ENCODE measurements at regions not wholly inside any gene's neighbourhood (a gene's known extent, or its start where the extent isn't known, plus 50 kb on each side); places are given as distances from the start of the nearest gene placed in this dataset.
A peak's percentile ranks its signal among the peaks of the same experiment; 100 is the strongest.
"Not testable (repeated sequence)": the region's sequence is repeated elsewhere in the genome, so short reads cannot be mapped to it uniquely, and the experiment has no call there.

DNA sequence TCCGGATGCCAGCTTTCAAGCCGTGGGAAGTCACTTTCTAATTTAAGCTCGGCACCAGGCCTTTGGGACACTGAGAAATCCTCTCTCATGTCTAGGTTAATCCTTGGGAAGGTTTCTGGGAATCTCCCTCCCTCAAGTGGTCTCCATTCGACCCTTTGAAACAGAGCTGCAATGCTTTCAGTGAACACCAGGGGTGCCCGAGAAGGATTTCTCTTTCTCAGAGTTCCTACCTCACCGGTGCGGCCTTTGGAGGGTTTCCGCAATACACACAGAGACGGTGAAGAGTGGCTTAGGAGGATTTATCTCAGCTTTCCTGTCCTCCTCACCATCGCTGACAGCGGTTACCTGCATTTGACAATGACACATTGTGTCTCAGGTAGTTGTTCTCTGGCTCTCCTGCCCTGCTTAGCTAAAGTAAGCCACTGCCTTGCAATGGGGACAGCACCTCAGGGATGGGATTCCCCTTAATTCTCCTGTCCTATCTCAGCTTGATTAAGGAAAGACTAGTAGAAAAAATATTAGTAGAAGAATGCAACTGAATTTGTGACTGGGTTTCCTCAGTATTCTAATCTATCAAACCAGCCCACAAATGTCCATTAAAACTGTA lies 180.6 kb downstream of the GABRG2 start:
- no peak overlapping the region for H3K27ac ChIP-seq (ENCODE audit: low read depth, low read length)
- no peaks in the 10 kb centered on the region for H3K4me1 ChIP-seq (ENCODE audit: control insufficient read depth, insufficient read depth, low read length)
- no peak for DNase-seq (ENCODE audit: low read depth in 4 of 6, low spot score in 6 of 6)
- H3K36me3 ChIP-seq (ENCODE audit: control insufficient read depth, insufficient read depth, low read length): no peaks in the 10 kb centered on the region
- no peak overlapping the region for H3K4me3 ChIP-seq (ENCODE audit: low read depth, low read length)
- no peaks in the 10 kb centered on the region for H3K27me3 ChIP-seq (ENCODE audit: control insufficient read depth, insufficient read depth, low read length)
- WGBS (ENCODE audit: insufficient coverage): 76% methylated on average over 8 of the region's 11 CpGs
- no peaks in the 10 kb centered on the region for H3K9me3 ChIP-seq (ENCODE audit: control insufficient read depth, insufficient read depth, low read length)

DNA sequence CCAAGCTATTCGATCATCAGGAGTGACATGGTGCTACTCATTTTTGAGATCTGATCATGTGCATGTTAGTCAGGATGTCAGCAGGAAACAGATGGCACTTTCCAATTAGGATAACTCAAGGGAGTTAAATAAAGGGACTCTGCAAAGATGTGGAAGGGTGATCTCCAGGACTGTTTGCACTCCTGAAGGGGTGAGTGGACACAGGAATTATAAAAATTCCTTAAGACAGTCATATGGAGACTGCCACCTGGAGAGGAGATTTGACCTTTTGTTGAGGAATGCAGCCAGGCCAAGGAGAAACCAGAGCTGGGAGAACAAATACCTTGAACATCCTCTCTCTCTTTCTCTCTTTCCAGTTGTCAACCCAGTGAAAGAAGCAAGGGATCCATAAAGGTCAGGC lies 189.1 kb downstream of the GABRG2 start:
- no peaks in the 10 kb centered on the region for H3K9me3 ChIP-seq (ENCODE audit: control insufficient read depth, insufficient read depth, low read length)
- no peak for DNase-seq (ENCODE audit: low read depth in 4 of 6, low spot score in 6 of 6)
- H3K4me1 ChIP-seq (ENCODE audit: control insufficient read depth, insufficient read depth, low read length): no peaks in the 10 kb centered on the region
- H3K36me3 ChIP-seq (ENCODE audit: control insufficient read depth, insufficient read depth, low read length): no peaks in the 10 kb centered on the region
- no peak overlapping the region for H3K4me3 ChIP-seq (ENCODE audit: low read depth, low read length)
- no peak overlapping the region for H3K27ac ChIP-seq (ENCODE audit: low read depth, low read length)
- WGBS (ENCODE audit: insufficient coverage): 67% methylated on average over 1 of the region's 1 CpG
- H3K27me3 ChIP-seq (ENCODE audit: control insufficient read depth, insufficient read depth, low read length): no peaks in the 10 kb centered on the region

DNA sequence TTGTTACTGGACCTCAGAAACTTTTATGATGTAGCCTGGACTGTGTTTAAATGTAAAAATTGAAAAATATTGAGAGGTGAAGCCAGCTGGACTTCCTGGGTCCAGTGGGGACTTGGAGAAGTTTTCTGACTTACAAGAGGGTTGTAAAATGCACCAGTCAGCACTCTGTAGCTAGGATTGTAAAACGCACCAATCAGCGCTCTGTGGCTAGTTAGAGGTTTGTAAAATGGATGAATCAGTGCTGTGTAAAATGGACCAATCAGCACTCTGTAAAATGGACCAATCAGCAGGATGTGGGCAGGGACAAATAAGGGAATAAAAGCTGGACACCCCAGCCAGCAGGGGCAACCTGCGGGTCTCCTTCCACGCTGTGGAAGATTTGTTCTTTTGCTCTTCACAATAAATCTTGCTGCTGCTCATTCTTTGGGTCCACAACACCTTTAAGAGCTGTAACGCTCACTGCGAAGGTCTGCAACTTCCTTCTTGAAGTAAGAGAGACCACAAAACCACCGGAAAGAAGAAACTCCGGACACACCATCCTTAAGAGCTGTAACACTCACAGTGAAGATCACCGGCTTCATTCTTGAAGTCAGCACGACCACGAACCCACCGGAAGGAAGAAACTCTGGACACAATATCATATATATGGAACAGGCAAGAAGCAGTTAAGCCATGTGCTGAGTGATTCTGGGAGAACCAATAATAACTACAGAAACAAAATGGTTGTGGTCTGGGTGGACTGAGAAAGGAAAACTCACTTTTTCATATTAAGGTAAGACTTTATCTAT lies 201.3 kb downstream of the GABRG2 start:
- Histone ChIP-seq H3K27me3 (ENCODE audit: control insufficient read depth, insufficient read depth, low read length) (no peaks in the 10 kb centered on the region), H3K36me3 (ENCODE audit: control insufficient read depth, insufficient read depth, low read length) (no peaks in the 10 kb centered on the region), H3K27ac (ENCODE audit: low read depth, low read length) (no peak overlapping the region), H3K9me3 (ENCODE audit: control insufficient read depth, insufficient read depth, low read length) (no peaks in the 10 kb centered on the region), H3K4me1 (ENCODE audit: control insufficient read depth, insufficient read depth, low read length) (no peaks in the 10 kb centered on the region), H3K4me3 (ENCODE audit: low read depth, low read length) (no peak overlapping the region)
- WGBS (ENCODE audit: insufficient coverage): 90% methylated on average over 7 of the region's 12 CpGs
- no peak for DNase-seq (ENCODE audit: low read depth in 4 of 6, low spot score in 6 of 6)

DNA sequence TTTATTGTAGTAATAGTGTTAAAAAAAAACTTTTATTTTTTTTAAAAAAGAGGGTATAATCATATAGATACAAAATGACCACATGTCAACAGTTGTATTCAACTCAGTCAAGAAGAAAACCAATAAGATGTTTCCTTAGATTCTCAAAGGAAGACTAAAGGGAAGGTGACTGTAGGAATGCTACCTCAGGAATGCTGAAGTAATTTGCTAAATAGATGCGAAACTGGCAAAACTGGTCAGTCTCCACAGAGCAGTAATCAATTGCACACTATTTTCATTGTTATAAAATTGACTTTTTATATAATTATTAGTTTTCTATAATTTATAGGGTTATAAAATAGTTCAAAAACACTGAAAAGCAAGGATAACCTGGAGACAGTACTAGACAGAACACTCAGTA lies 204.8 kb downstream of the GABRG2 start:
- H3K4me1 ChIP-seq (ENCODE audit: control insufficient read depth, insufficient read depth, low read length): no peaks in the 10 kb centered on the region
- H3K9me3 ChIP-seq (ENCODE audit: control insufficient read depth, insufficient read depth, low read length): no peaks in the 10 kb centered on the region
- no CpG with 5 or more reads among the region's 1 CpG for WGBS (ENCODE audit: insufficient coverage)
- DNase-seq (ENCODE audit: low read depth in 4 of 6, low spot score in 6 of 6): no peak
- H3K27ac ChIP-seq (ENCODE audit: low read depth, low read length): no peak overlapping the region
- no peaks in the 10 kb centered on the region for H3K36me3 ChIP-seq (ENCODE audit: control insufficient read depth, insufficient read depth, low read length)
- H3K27me3 ChIP-seq (ENCODE audit: control insufficient read depth, insufficient read depth, low read length): no peaks in the 10 kb centered on the region
- H3K4me3 ChIP-seq (ENCODE audit: low read depth, low read length): no peak overlapping the region

DNA sequence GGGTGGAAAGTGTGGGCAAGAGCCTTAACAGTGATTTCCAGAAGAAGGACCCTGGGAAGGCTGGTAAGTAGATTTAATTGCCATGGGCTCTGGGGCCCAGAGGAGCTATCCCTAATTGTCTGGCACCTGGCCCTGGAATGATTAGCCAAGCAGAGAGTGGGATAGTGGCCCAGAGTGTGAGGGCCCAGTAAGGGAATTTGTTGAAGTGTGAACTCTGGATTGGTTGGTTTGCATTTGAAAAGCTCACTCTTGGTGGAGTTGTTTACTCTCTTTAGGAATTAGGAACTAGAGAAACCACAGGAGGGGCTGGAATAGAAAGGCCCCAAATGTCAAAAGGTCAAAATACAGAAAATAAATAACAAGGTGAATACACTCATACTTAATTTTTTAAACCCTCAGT lies 207.1 kb downstream of the GABRG2 start:
- Histone ChIP-seq H3K9me3 (ENCODE audit: control insufficient read depth, insufficient read depth, low read length) (no peaks in the 10 kb centered on the region), H3K4me1 (ENCODE audit: control insufficient read depth, insufficient read depth, low read length) (no peaks in the 10 kb centered on the region), H3K27ac (ENCODE audit: low read depth, low read length) (no peak overlapping the region), H3K4me3 (ENCODE audit: low read depth, low read length) (no peak overlapping the region), H3K36me3 (ENCODE audit: control insufficient read depth, insufficient read depth, low read length) (no peaks in the 10 kb centered on the region), H3K27me3 (ENCODE audit: control insufficient read depth, insufficient read depth, low read length) (no peaks in the 10 kb centered on the region)
- DNase-seq (ENCODE audit: low read depth in 4 of 6, low spot score in 6 of 6): peak in 1 of 6 donors; percentile 72

DNA sequence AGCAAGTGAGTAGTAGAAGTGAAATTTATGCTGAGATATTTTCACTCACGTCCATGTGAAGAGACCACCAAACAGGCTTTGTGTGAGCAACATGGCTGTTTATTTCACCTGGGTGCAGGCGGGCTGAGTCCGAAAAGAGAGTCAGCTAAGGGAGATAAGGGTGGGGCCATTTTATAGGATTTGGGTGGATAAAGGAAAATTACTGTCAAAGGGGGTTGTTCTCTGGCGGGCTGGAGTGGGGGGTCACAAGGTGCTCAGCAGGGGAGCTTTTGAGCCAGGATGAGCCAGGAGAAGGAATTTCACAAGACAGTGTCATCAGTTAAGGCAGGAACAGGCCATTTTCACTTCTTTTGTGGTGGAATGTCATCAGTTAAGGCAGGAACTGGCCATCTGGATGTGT lies 207.8 kb downstream of the GABRG2 start:
- H3K27me3 ChIP-seq (ENCODE audit: control insufficient read depth, insufficient read depth, low read length); H3K9me3 ChIP-seq (ENCODE audit: control insufficient read depth, insufficient read depth, low read length); H3K4me1 ChIP-seq (ENCODE audit: control insufficient read depth, insufficient read depth, low read length); H3K36me3 ChIP-seq (ENCODE audit: control insufficient read depth, insufficient read depth, low read length); H3K27ac ChIP-seq (ENCODE audit: low read depth, low read length); H3K4me3 ChIP-seq (ENCODE audit: low read depth, low read length); DNase-seq (ENCODE audit: low read depth in 4 of 6, low spot score in 6 of 6): not testable (repeated sequence)
- WGBS (ENCODE audit: insufficient coverage): 68% methylated on average over 3 of the region's 4 CpGs

DNA sequence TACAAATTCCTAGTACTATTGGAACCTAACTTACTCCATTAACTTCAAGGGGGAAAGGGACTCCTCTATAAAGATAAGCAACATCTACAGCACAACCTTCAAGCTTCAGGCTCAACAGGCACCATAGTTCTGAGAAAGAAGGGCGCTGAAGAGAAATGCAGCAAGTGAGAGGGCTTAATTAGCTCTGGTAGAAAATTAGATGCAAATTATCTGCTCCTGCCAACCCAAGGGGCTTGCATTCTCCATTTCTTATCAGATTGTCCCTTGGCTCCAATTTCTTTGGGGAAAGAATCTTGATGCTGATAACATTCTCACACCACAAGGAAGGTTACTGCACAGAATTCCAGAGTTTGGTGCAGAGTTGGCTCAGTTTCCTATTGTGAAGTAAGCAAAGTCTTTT lies 214.6 kb downstream of the GABRG2 start:
- Histone ChIP-seq H3K27me3 (ENCODE audit: control insufficient read depth, insufficient read depth, low read length) (no peaks in the 10 kb centered on the region), H3K4me1 (ENCODE audit: control insufficient read depth, insufficient read depth, low read length) (no peaks in the 10 kb centered on the region), H3K36me3 (ENCODE audit: control insufficient read depth, insufficient read depth, low read length) (no peaks in the 10 kb centered on the region), H3K27ac (ENCODE audit: low read depth, low read length) (no peak overlapping the region), H3K9me3 (ENCODE audit: control insufficient read depth, insufficient read depth, low read length) (no peaks in the 10 kb centered on the region), H3K4me3 (ENCODE audit: low read depth, low read length) (no peak overlapping the region)
- no CpG with 5 or more reads among the region's 1 CpG for WGBS (ENCODE audit: insufficient coverage)
- peak in 2 of 6 donors; percentile 14 to 39 for DNase-seq (ENCODE audit: low read depth in 4 of 6, low spot score in 6 of 6)

DNA sequence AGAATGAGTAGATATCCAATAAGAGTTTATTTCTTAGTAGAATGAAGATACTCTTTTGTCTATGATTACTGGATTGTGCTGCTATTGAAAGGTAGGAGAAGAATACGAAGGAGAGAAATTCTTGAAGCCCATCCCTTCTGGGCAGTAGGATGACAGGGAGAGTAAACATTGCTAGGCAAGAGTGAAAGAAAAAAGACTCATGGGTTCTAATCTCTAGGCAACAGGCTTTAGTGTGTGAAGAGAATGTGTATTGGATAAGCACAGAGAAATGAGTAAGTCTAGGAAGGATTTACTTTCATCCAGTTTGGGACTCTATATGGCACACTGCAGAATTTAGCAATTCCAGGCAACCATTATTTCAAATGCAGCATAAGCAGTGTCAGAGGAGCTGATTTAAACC lies 216.0 kb downstream of the GABRG2 start:
- Histone ChIP-seq H3K36me3 (ENCODE audit: control insufficient read depth, insufficient read depth, low read length) (no peaks in the 10 kb centered on the region), H3K9me3 (ENCODE audit: control insufficient read depth, insufficient read depth, low read length) (no peaks in the 10 kb centered on the region)
- 36% methylated on average over 1 of the region's 1 CpG for WGBS (ENCODE audit: insufficient coverage)

DNA sequence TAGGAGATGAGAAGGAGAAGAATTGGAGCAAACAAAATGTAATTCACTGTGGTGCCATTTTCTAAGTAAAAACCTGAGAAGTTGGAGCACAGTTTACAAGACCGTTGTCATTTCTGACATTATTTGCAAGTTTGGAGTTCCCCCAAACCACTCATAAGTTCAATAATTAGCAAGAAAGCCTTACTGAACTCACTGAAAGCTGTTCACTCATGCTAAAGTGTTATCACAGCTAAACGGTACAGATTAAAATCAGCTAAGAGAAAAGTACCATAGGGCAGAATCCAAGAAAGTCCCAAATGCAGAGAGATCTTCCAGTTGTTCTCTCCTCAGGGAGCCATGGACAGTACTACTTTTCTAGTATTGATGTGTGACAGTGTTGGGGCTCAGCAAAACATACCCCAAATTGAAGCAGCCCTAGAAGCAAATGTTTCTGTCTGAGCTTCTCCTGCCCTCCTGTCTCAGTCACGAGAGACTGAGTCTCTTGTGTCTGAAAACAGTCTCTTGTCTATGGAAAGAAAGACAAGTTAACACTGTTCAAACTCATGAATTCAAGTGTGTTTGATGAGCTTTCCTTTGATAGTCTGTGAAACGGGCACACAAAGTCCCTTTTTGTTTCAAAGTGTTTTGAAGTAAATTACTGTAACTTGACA lies 221.2 kb downstream of the GABRG2 start:
- DNase-seq (ENCODE audit: low read depth in 4 of 6, low spot score in 6 of 6): peak in 2 of 6 donors; percentile 9 to 22
- H3K27ac ChIP-seq (ENCODE audit: low read depth, low read length): no peak overlapping the region
- H3K9me3 ChIP-seq (ENCODE audit: control insufficient read depth, insufficient read depth, low read length): no peaks in the 10 kb centered on the region
- 67% methylated on average over 1 of the region's 4 CpGs for WGBS (ENCODE audit: insufficient coverage)
- H3K4me3 ChIP-seq (ENCODE audit: low read depth, low read length): no peak overlapping the region
- H3K36me3 ChIP-seq (ENCODE audit: control insufficient read depth, insufficient read depth, low read length): no peaks in the 10 kb centered on the region
- no peaks in the 10 kb centered on the region for H3K4me1 ChIP-seq (ENCODE audit: control insufficient read depth, insufficient read depth, low read length)
- no peaks in the 10 kb centered on the region for H3K27me3 ChIP-seq (ENCODE audit: control insufficient read depth, insufficient read depth, low read length)

More for the DNA sequence above, 216.0 kb downstream of the GABRG2 start:
- peak in 2 of 6 donors; percentile 17 to 51 for DNase-seq (ENCODE audit: low read depth in 4 of 6, low spot score in 6 of 6)
- Histone ChIP-seq H3K4me3 (ENCODE audit: low read depth, low read length) (no peak overlapping the region), H3K27ac (ENCODE audit: low read depth, low read length) (no peak overlapping the region), H3K27me3 (ENCODE audit: control insufficient read depth, insufficient read depth, low read length) (no peaks in the 10 kb centered on the region), H3K4me1 (ENCODE audit: control insufficient read depth, insufficient read depth, low read length) (no peaks in the 10 kb centered on the region)

DNA sequence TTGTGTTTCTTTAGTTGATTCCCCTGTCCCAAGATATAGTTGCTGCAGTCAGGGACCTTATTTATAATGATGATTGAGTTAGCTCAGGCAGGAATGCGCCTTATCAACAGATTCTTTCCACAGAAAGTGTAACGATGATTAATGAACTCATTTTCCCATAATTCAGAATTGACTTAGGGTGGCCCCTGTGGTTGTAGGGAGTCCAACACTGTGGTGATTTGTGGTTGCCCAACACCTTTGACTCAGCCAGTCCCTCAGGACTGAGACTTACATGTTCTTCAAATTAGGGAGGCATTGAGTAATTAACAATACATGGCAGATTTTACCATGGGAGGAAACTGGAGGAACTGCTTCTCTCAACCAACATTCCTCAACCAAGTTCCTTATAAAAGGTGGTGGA lies 221.9 kb downstream of the GABRG2 start:
- Histone ChIP-seq H3K4me3 (ENCODE audit: low read depth, low read length) (no peak overlapping the region), H3K36me3 (ENCODE audit: control insufficient read depth, insufficient read depth, low read length) (no peaks in the 10 kb centered on the region), H3K4me1 (ENCODE audit: control insufficient read depth, insufficient read depth, low read length) (no peaks in the 10 kb centered on the region), H3K9me3 (ENCODE audit: control insufficient read depth, insufficient read depth, low read length) (no peaks in the 10 kb centered on the region), H3K27me3 (ENCODE audit: control insufficient read depth, insufficient read depth, low read length) (no peaks in the 10 kb centered on the region), H3K27ac (ENCODE audit: low read depth, low read length) (no peak overlapping the region)
- DNase-seq (ENCODE audit: low read depth in 4 of 6, low spot score in 6 of 6): no peak
- WGBS (ENCODE audit: insufficient coverage): no CpG with 5 or more reads among the region's 2 CpGs
